GM12801 (cell line): ENCODE measurements at regions not wholly inside any gene's neighbourhood (a gene's known extent, or its start where the extent isn't known, plus 50 kb on each side); places are given as distances from the start of the nearest gene placed in this dataset.

Source experiments
- CTCF ChIP-seq: IDR thresholded peaks from one replicate; pipeline ENCODE4 v1.5.1; 2011; ENCODE audit warnings: control low read depth; ENCODE audit not compliant: insufficient read length; ENCODE audit errors: extremely low read depth

- TF ChIP-seq CTCF, result no peak
These were observed 1352.0 kb upstream of the NUDT12 start for GRCh38 chr5:104914536-104915070.

GRCh38 chr5:104913841-104914281, 1351.3 kb upstream of the NUDT12 start:
- TF ChIP-seq CTCF, result no peak

GRCh38 chr5:104909803-104910202, 1347.2 kb upstream of the NUDT12 start:
- TF ChIP-seq CTCF, result no peak

- TF ChIP-seq CTCF, result no peak
These were observed 1342.0 kb upstream of the NUDT12 start for GRCh38 chr5:104904561-104904960.

GRCh38 chr5:104903941-104904340, 1341.4 kb upstream of the NUDT12 start:
- TF ChIP-seq CTCF, result no peak

- TF ChIP-seq CTCF, result no peak
These were observed 1329.0 kb upstream of the NUDT12 start for GRCh38 chr5:104891596-104891995.

GRCh38 chr5:104890767-104891166, 1328.2 kb upstream of the NUDT12 start:
- no peak for TF ChIP-seq CTCF

- TF ChIP-seq CTCF, result no peak
These were observed 1296.8 kb upstream of the NUDT12 start for GRCh38 chr5:104859437-104859836.
